ENCODE measurements at regions not wholly inside any gene's neighbourhood (a gene's known extent, or its start where the extent isn't known, plus 50 kb on each side); places are given as distances from the start of the nearest gene placed in this dataset.

DNA sequence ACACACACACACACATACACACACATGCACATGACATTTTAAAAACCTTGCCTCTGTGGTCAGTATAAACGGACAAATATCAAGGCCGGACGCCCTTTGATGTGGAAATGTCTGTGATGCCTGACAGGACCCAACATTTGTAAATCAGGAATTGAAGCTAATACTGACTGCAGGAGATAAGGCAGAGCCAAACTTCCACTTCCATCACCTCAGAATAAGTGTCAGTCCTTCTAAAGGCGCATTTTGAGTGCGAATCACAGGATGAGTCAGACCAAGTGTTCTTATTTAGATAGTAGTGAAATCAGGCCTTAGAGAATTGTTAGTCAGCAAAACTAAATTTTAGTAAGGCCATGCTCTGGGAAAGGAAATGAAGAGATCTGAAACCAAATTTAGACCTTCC is 211.7 kb upstream of the LRATD1 start (continued):
- TF ChIP-seq, protein P1, sequence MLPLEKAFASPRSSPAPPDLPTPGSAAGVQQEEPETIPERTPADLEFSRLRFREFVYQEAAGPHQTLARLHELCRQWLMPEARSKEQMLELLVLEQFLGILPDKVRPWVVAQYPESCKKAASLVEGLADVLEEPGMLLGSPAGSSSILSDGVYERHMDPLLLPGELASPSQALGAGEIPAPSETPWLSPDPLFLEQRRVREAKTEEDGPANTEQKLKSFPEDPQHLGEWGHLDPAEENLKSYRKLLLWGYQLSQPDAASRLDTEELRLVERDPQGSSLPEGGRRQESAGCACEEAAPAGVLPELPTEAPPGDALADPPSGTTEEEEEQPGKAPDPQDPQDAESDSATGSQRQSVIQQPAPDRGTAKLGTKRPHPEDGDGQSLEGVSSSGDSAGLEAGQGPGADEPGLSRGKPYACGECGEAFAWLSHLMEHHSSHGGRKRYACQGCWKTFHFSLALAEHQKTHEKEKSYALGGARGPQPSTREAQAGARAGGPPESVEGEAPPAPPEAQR (CRISPR knock-in tag; IDR thresholded peaks at IDR 0.05), result no peak
- TF ChIP-seq, protein P2, sequence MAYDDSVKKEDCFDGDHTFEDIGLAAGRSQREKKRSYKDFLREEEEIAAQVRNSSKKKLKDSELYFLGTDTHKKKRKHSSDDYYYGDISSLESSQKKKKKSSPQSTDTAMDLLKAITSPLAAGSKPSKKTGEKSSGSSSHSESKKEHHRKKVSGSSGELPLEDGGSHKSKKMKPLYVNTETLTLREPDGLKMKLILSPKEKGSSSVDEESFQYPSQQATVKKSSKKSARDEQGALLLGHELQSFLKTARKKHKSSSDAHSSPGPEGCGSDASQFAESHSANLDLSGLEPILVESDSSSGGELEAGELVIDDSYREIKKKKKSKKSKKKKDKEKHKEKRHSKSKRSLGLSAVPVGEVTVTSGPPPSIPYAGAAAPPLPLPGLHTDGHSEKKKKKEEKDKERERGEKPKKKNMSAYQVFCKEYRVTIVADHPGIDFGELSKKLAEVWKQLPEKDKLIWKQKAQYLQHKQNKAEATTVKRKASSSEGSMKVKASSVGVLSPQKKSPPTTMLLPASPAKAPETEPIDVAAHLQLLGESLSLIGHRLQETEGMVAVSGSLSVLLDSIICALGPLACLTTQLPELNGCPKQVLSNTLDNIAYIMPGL (CRISPR knock-in tag; IDR thresholded peaks at IDR 0.05), result no peak
- no peak for TF ChIP-seq ZNF263 (CRISPR knock-in tag; IDR thresholded peaks at IDR 0.05; ENCODE audit: low read depth)
- TF ChIP-seq NR3C1 (CRISPR knock-in tag; conservative IDR thresholded peaks at IDR 0.05; ENCODE audit: low read depth), result no peak
- TF ChIP-seq, protein P3, sequence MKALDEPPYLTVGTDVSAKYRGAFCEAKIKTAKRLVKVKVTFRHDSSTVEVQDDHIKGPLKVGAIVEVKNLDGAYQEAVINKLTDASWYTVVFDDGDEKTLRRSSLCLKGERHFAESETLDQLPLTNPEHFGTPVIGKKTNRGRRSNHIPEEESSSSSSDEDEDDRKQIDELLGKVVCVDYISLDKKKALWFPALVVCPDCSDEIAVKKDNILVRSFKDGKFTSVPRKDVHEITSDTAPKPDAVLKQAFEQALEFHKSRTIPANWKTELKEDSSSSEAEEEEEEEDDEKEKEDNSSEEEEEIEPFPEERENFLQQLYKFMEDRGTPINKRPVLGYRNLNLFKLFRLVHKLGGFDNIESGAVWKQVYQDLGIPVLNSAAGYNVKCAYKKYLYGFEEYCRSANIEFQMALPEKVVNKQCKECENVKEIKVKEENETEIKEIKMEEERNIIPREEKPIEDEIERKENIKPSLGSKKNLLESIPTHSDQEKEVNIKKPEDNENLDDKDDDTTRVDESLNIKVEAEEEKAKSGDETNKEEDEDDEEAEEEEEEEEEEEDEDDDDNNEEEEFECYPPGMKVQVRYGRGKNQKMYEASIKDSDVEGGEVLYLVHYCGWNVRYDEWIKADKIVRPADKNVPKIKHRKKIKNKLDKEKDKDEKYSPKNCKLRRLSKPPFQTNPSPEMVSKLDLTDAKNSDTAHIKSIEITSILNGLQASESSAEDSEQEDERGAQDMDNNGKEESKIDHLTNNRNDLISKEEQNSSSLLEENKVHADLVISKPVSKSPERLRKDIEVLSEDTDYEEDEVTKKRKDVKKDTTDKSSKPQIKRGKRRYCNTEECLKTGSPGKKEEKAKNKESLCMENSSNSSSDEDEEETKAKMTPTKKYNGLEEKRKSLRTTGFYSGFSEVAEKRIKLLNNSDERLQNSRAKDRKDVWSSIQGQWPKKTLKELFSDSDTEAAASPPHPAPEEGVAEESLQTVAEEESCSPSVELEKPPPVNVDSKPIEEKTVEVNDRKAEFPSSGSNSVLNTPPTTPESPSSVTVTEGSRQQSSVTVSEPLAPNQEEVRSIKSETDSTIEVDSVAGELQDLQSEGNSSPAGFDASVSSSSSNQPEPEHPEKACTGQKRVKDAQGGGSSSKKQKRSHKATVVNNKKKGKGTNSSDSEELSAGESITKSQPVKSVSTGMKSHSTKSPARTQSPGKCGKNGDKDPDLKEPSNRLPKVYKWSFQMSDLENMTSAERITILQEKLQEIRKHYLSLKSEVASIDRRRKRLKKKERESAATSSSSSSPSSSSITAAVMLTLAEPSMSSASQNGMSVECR (CRISPR knock-in tag; IDR thresholded peaks at IDR 0.05; ENCODE audit: borderline replicate concordance), result no peak
- no peak for TF ChIP-seq NR2C2 (CRISPR knock-in tag; IDR thresholded peaks at IDR 0.05)
- TF ChIP-seq, protein P4, sequence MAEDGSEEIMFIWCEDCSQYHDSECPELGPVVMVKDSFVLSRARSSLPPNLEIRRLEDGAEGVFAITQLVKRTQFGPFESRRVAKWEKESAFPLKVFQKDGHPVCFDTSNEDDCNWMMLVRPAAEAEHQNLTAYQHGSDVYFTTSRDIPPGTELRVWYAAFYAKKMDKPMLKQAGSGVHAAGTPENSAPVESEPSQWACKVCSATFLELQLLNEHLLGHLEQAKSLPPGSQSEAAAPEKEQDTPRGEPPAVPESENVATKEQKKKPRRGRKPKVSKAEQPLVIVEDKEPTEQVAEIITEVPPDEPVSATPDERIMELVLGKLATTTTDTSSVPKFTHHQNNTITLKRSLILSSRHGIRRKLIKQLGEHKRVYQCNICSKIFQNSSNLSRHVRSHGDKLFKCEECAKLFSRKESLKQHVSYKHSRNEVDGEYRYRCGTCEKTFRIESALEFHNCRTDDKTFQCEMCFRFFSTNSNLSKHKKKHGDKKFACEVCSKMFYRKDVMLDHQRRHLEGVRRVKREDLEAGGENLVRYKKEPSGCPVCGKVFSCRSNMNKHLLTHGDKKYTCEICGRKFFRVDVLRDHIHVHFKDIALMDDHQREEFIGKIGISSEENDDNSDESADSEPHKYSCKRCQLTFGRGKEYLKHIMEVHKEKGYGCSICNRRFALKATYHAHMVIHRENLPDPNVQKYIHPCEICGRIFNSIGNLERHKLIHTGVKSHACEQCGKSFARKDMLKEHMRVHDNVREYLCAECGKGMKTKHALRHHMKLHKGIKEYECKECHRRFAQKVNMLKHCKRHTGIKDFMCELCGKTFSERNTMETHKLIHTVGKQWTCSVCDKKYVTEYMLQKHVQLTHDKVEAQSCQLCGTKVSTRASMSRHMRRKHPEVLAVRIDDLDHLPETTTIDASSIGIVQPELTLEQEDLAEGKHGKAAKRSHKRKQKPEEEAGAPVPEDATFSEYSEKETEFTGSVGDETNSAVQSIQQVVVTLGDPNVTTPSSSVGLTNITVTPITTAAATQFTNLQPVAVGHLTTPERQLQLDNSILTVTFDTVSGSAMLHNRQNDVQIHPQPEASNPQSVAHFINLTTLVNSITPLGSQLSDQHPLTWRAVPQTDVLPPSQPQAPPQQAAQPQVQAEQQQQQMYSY (CRISPR knock-in tag; IDR thresholded peaks at IDR 0.05), result no peak
- TF ChIP-seq ZNF423 (CRISPR knock-in tag; IDR thresholded peaks at IDR 0.05), result no peak
- no peak for TF ChIP-seq OVOL2 (CRISPR knock-in tag; IDR thresholded peaks at IDR 0.05; ENCODE audit: borderline replicate concordance)

DNA sequence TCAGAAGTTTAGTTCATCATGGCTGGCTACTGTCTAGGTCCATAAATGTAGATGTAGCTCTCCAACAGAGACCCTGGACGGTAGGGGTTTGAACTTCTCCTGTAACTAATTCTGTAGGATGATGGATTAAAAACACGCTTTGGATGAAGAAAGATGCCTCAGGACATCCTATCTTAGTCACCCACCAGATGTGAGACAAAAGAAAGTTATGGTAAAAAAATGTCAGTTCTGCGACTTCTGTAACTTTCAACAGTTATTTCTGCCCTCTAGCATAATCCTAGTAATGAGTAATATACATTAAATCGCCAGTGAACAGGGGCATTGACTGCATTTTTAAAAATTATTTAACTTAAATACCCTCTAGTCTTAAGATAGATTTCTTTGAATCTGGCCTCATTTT is 210.1 kb upstream of the LRATD1 start:
- Mint-ChIP-seq H3K27ac (no peak overlapping the region), H3K27me3 (ENCODE audit: low read depth) (no peaks in the 10 kb centered on the region), H3K9me3 (peaks cover 10% of the 10 kb centered on the region), H3K4me3 (no peak overlapping the region), H3K4me1 (no peaks in the 10 kb centered on the region; the same call in 1 of the 2 replicates), H3K36me3 (0 out of 2 replicates have a peak, but pooled peaks cover 2% of the 10 kb centered on the region)
- no peak for DNase-seq (ENCODE audit: low spot score)
- no peak for ATAC-seq
- ChIA-PET CTCF (no interaction called here), POLR2A (no interaction called here)
- TF ChIP-seq EMX1 (CRISPR knock-in tag; IDR thresholded peaks at IDR 0.05), result no peak
- TF ChIP-seq JUN (CRISPR knock-in tag; IDR thresholded peaks at IDR 0.05), result no peak
- TF ChIP-seq NFE2L1 (CRISPR knock-in tag; IDR thresholded peaks at IDR 0.05), result no peak
- no peak for TF ChIP-seq FOXP1 (CRISPR knock-in tag; IDR thresholded peaks at IDR 0.05; ENCODE audit: borderline replicate concordance)
- TF ChIP-seq, protein P5, sequence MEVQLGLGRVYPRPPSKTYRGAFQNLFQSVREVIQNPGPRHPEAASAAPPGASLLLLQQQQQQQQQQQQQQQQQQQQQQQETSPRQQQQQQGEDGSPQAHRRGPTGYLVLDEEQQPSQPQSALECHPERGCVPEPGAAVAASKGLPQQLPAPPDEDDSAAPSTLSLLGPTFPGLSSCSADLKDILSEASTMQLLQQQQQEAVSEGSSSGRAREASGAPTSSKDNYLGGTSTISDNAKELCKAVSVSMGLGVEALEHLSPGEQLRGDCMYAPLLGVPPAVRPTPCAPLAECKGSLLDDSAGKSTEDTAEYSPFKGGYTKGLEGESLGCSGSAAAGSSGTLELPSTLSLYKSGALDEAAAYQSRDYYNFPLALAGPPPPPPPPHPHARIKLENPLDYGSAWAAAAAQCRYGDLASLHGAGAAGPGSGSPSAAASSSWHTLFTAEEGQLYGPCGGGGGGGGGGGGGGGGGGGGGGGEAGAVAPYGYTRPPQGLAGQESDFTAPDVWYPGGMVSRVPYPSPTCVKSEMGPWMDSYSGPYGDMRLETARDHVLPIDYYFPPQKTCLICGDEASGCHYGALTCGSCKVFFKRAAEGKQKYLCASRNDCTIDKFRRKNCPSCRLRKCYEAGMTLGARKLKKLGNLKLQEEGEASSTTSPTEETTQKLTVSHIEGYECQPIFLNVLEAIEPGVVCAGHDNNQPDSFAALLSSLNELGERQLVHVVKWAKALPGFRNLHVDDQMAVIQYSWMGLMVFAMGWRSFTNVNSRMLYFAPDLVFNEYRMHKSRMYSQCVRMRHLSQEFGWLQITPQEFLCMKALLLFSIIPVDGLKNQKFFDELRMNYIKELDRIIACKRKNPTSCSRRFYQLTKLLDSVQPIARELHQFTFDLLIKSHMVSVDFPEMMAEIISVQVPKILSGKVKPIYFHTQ (CRISPR knock-in tag; IDR thresholded peaks at IDR 0.05), result no peak
- no peak for TF ChIP-seq PRRX2 (CRISPR knock-in tag; IDR thresholded peaks at IDR 0.05)
- TF ChIP-seq ATF1 (CRISPR knock-in tag; IDR thresholded peaks at IDR 0.05), result no peak
- TF ChIP-seq, protein P2 (CRISPR knock-in tag; IDR thresholded peaks at IDR 0.05), result no peak
- TF ChIP-seq, protein P6, sequence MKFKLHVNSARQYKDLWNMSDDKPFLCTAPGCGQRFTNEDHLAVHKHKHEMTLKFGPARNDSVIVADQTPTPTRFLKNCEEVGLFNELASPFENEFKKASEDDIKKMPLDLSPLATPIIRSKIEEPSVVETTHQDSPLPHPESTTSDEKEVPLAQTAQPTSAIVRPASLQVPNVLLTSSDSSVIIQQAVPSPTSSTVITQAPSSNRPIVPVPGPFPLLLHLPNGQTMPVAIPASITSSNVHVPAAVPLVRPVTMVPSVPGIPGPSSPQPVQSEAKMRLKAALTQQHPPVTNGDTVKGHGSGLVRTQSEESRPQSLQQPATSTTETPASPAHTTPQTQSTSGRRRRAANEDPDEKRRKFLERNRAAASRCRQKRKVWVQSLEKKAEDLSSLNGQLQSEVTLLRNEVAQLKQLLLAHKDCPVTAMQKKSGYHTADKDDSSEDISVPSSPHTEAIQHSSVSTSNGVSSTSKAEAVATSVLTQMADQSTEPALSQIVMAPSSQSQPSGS (CRISPR knock-in tag; IDR thresholded peaks at IDR 0.05; ENCODE audit: borderline replicate concordance, low read depth), result no peak

Data from WTC11 (cell line).